B cell (primary cell): ENCODE measurements at regions not wholly inside any gene's neighbourhood (a gene's known extent, or its start where the extent isn't known, plus 50 kb on each side); places are given as distances from the start of the nearest gene placed in this dataset.

Experiments used
- ATAC-seq: fragments of 200-7000 bp; cut with Tn5 transposase; one replicate; pipeline ENCODE4 v1.10.0; 2021; ENCODE audit warnings: low read depth, mild to moderate bottlenecking, moderate number of reproducible peaks, moderate library complexity
- CTCF ChIA-PET: fragments of 350-600 bp; sonication (Branson Sonifier 250); formaldehyde crosslinking; loops from one replicate; lab custom pipeline; 2021; ENCODE audit warnings: antibody characterized with exemption, inconsistent platforms; lab: Charles Lee
- POLR2A ChIA-PET: fragments of 350-600 bp; sonication (Branson Sonifier 250); formaldehyde crosslinking; loops from one replicate; lab custom pipeline; 2021; ENCODE audit warnings: antibody characterized with exemption; lab: Charles Lee
- DNase-seq: peaks from one replicate; pipeline ENCODE4 v3.0.0; 2013
- H2AFZ ChIP-seq: 2 replicates; pipeline ENCODE4 v1.6.1; 2012; ENCODE audit warnings: mild to moderate bottlenecking, low read depth, low read length; ENCODE audit not compliant: insufficient read depth, poor library complexity, severe bottlenecking
- H3K27ac ChIP-seq, 2 donors: 1 replicate in 1 of 2; 2 replicates in 1 of 2; pipeline ENCODE4 v1.5.1; 2012 to 2013; ENCODE audit warnings: low read length in 2 of 2, mild to moderate bottlenecking in 2 of 2, moderate library complexity in 1 of 2
- H3K27me3 ChIP-seq, 4 experiments: fragments of 200-600 bp in 1 of 4; sonication (generic) in 1 of 4; replicated peaks in 1 of 4; 1 replicate in 2 of 4; 2 replicates in 2 of 4; pipeline versions ENCODE4 v1.6.1 to v1.7.0; 2013 to 2016; ENCODE audit warnings: low read length in 3 of 4, mild to moderate bottlenecking in 2 of 4, mixed read lengths in 1 of 4, moderate library complexity in 1 of 4; ENCODE audit not compliant: insufficient read depth in 4 of 4, control insufficient read depth in 3 of 4; ENCODE audit errors: control extremely low read depth in 1 of 4
- H3K36me3 ChIP-seq, 2 experiments: replicated peaks in 1 of 2; 1 replicate in 1 of 2; 2 replicates in 1 of 2; pipeline versions ENCODE4 v1.6.1 to v1.7.1; 2013; ENCODE audit warnings: low read length in 1 of 2; ENCODE audit not compliant: insufficient read depth in 2 of 2, control insufficient read depth in 1 of 2; ENCODE audit errors: control extremely low read depth in 1 of 2, extremely low read depth in 1 of 2
- H3K4me1 ChIP-seq, 2 donors: fragments of 200-600 bp in 1 of 2; sonication (generic) in 1 of 2; 1 replicate in 1 of 2; 2 replicates in 1 of 2; pipeline versions ENCODE4 v1.5.1 to v1.6.1; 2013 to 2017; ENCODE audit warnings: low read length in 2 of 2; ENCODE audit not compliant: control insufficient read depth in 2 of 2, insufficient read depth in 2 of 2
- H3K4me2 ChIP-seq: replicated peaks from 2 replicates; pipeline ENCODE3; 2012; ENCODE audit warnings: mild to moderate bottlenecking, low read depth, low read length; ENCODE audit not compliant: poor library complexity, severe bottlenecking
- H3K4me3 ChIP-seq, 5 experiments: fragments of 200-600 bp in 1 of 5; sonication (generic) in 1 of 5; 1 replicate in 3 of 5; 2 replicates in 2 of 5; pipeline versions ENCODE4 v1.5.1 to v1.7.0; 2011 to 2016; ENCODE audit warnings: low read length in 4 of 5, mild to moderate bottlenecking in 4 of 5, low read depth in 2 of 5, control low read depth in 1 of 5, moderate library complexity in 1 of 5; ENCODE audit not compliant: insufficient read depth in 1 of 5; ENCODE audit errors: control extremely low read depth in 1 of 5, extremely low read depth in 1 of 5
- H3K79me2 ChIP-seq: fragments of 200-600 bp; sonication (generic); one replicate; pipeline ENCODE4 v1.6.0; 2016; ENCODE audit warnings: low read length; ENCODE audit not compliant: control insufficient read depth, insufficient read depth
- H3K9ac ChIP-seq: fragments of 200-600 bp; sonication (generic); 2 replicates; pipeline ENCODE4 v1.6.1; 2017; ENCODE audit warnings: mild to moderate bottlenecking, low read length, moderate library complexity
- H3K9me3 ChIP-seq, 3 donors: one replicate each; pipeline versions ENCODE4 v1.6.1 to v1.7.1; 2013; ENCODE audit warnings: low read length in 2 of 3; ENCODE audit not compliant: control insufficient read depth in 2 of 3, insufficient read depth in 1 of 3; ENCODE audit errors: control extremely low read depth in 1 of 3
- H4K20me1 ChIP-seq: 2 replicates; pipeline ENCODE4 v1.6.0; 2012; ENCODE audit warnings: mild to moderate bottlenecking, low read length; ENCODE audit not compliant: insufficient read depth, control insufficient read depth, poor library complexity, severe bottlenecking
- H3K27ac Mint-ChIP-seq: one replicate; pipeline ENCODE4 v1.8.0; 2021; ENCODE audit warnings: mixed read lengths
- H3K27me3 Mint-ChIP-seq: one replicate; pipeline ENCODE4 v1.8.0; 2021; ENCODE audit warnings: mixed read lengths
- H3K4me1 Mint-ChIP-seq: one replicate; pipeline ENCODE4 v1.8.0; 2021; ENCODE audit warnings: mixed read lengths
- H3K4me3 Mint-ChIP-seq: one replicate; pipeline ENCODE4 v1.8.0; 2021; ENCODE audit warnings: mixed read lengths
- H3K9me3 Mint-ChIP-seq: one replicate; pipeline ENCODE4 v1.8.0; 2022; ENCODE audit warnings: mixed read lengths; ENCODE audit not compliant: insufficient read depth
- CTCF ChIP-seq: fragments of 200-600 bp; IDR thresholded peaks from one replicate; pipeline ENCODE4 v1.8.0; 2022; ENCODE audit warnings: antibody characterized with exemption, mild to moderate bottlenecking
- EZH2 ChIP-seq: IDR thresholded peaks from 2 replicates; pipeline ENCODE4 v1.6.1; 2012; ENCODE audit warnings: borderline replicate concordance, low read depth, mild to moderate bottlenecking, moderate library complexity, low read length; ENCODE audit not compliant: insufficient read depth, poor library complexity, severe bottlenecking
- WGBS: methylation state at CpG from one replicate; pipeline ENCODE4 v1.1.5; 2013; ENCODE audit warnings: missing lambda C conversion rate; ENCODE audit not compliant: insufficient coverage; 5-methylcytosine and 5-hydroxymethylcytosine counted together
- intact Hi-C: fragments of 100-400 bp; cut with micrococcal nuclease; formaldehyde crosslinking; loops from one replicate; pipeline ENCODE4 v1.10.0; 2022

GRCh38 chr7:31421607-31422006, 81.1 kb upstream of the NEUROD6 start:
- no peaks in the 10 kb centered on the region for H3K27me3 ChIP-seq
- H3K4me1 ChIP-seq: no peaks in the 10 kb centered on the region
- H3K27ac ChIP-seq: no peak overlapping the region
- no peak overlapping the region for H2AFZ ChIP-seq
- H3K9me3 ChIP-seq: no peaks in the 10 kb centered on the region
- no peaks in the 10 kb centered on the region for H3K79me2 ChIP-seq
- H3K9ac ChIP-seq: no peak overlapping the region
- Mint-ChIP-seq H3K4me1 (no peaks in the 10 kb centered on the region), H3K9me3 (no peaks in the 10 kb centered on the region), H3K4me3 (no peak overlapping the region), H3K27ac (no peak overlapping the region), H3K27me3 (peaks cover 11% of the 10 kb centered on the region)
- no peak overlapping the region for H3K4me3 ChIP-seq
- DNase-seq (no peak), ATAC-seq (no peak)
- H3K36me3 ChIP-seq: no peaks in the 10 kb centered on the region
- intact Hi-C loops: no loop called here
- no peak for TF ChIP-seq EZH2
- TF ChIP-seq CTCF: no peak
- no peaks in the 10 kb centered on the region for H4K20me1 ChIP-seq
- no peak overlapping the region for H3K4me2 ChIP-seq
- WGBS: no CpG with 5 or more reads among the region's 2 CpGs
- CTCF ChIA-PET: interaction anchor here (0.7 kb wide), 1 partner anchor 20 kb away, joined by 3 read pairs; no protein-coding TSS in a partner anchor
- POLR2A ChIA-PET: no interaction called here

- no peaks in the 10 kb centered on the region for H3K4me1 ChIP-seq
- H3K27ac ChIP-seq: no peak overlapping the region
- H3K9me3 ChIP-seq: no peaks in the 10 kb centered on the region
- ATAC-seq (no peak), DNase-seq (no peak)
- no peaks in the 10 kb centered on the region for H4K20me1 ChIP-seq
- Mint-ChIP-seq H3K27me3 (peaks cover 7% of the 10 kb centered on the region), H3K4me1 (no peaks in the 10 kb centered on the region), H3K9me3 (no peaks in the 10 kb centered on the region), H3K4me3 (no peak overlapping the region), H3K27ac (no peak overlapping the region)
- no peak overlapping the region for H3K4me2 ChIP-seq
- intact Hi-C loops: no loop called here
- no peaks in the 10 kb centered on the region for H3K27me3 ChIP-seq
- no peaks in the 10 kb centered on the region for H3K36me3 ChIP-seq
- no peak for TF ChIP-seq EZH2
- TF ChIP-seq CTCF: no peak
- POLR2A ChIA-PET: no interaction called here
- H3K79me2 ChIP-seq: no peaks in the 10 kb centered on the region
- CTCF ChIA-PET: no interaction called here
- no peak overlapping the region for H3K9ac ChIP-seq
- H3K4me3 ChIP-seq: no peak overlapping the region
- no peak overlapping the region for H2AFZ ChIP-seq
These were observed 83.5 kb upstream of the NEUROD6 start for GRCh38 chr7:31423994-31424393.
